COR-L47 (cell line): ENCODE measurements at regions not wholly inside any gene's neighbourhood (a gene's known extent, or its start where the extent isn't known, plus 50 kb on each side); places are given as distances from the start of the nearest gene placed in this dataset.

Experiments
- DNase-seq: peaks from one replicate; lab custom pipeline; 2025; lab: John Stamatoyannopoulos, UW

GRCh38 chr13:78978381-78978998 is 319.5 kb upstream of the OBI1 start:
- DNase-seq, result peak; percentile 71

- DNase-seq, result no peak
Observed at GRCh38 chr13:78977311-78977710, 318.4 kb upstream of the OBI1 start.

GRCh38 chr13:78976696-78977095 is 317.7 kb upstream of the OBI1 start:
- no peak for DNase-seq

- DNase-seq, result no peak
Observed at GRCh38 chr13:78972561-78972960, 313.6 kb upstream of the OBI1 start.

GRCh38 chr13:78971355-78972025 is 312.5 kb upstream of the OBI1 start:
- DNase-seq, result no peak

- no peak for DNase-seq
Observed at GRCh38 chr13:78960881-78961280, 301.9 kb upstream of the OBI1 start.

GRCh38 chr13:78958006-78958405 is 299.1 kb upstream of the OBI1 start:
- DNase-seq, result no peak

- no peak for DNase-seq
Observed at GRCh38 chr13:78940455-78941130, 281.6 kb upstream of the OBI1 start.

- no peak for DNase-seq
Observed at GRCh38 chr13:78934336-78934735, 275.4 kb upstream of the OBI1 start.

GRCh38 chr13:78915015-78915414 is 256.1 kb upstream of the OBI1 start:
- DNase-seq, result no peak

GRCh38 chr13:78913656-78914055 is 254.7 kb upstream of the OBI1 start:
- DNase-seq, result no peak

GRCh38 chr13:78910147-78910546 is 251.2 kb upstream of the OBI1 start:
- DNase-seq, result no peak

GRCh38 chr13:78909276-78909675 is 250.3 kb upstream of the OBI1 start:
- DNase-seq, result peak; percentile 37

- DNase-seq, result no peak
Observed at GRCh38 chr13:78907006-78907405, 248.1 kb upstream of the OBI1 start.

GRCh38 chr13:78897200-78897599 is 238.2 kb upstream of the OBI1 start:
- no peak for DNase-seq

GRCh38 chr13:78884571-78884970 is 225.6 kb upstream of the OBI1 start:
- DNase-seq, result no peak

- DNase-seq, result peak; percentile 88
Observed at GRCh38 chr13:78881751-78882150, 222.8 kb upstream of the OBI1 start.

- peak; percentile 57 for DNase-seq
Observed at GRCh38 chr13:78881054-78881453, 222.1 kb upstream of the OBI1 start.

GRCh38 chr13:78876915-78877549 is 218.1 kb upstream of the OBI1 start:
- no peak for DNase-seq

GRCh38 chr13:78875792-78876580 is 217.0 kb upstream of the OBI1 start:
- DNase-seq, result no peak

GRCh38 chr13:78868991-78869390 is 210.0 kb upstream of the OBI1 start:
- DNase-seq, result peak; percentile 35

GRCh38 chr13:78867655-78868054 is 208.7 kb upstream of the OBI1 start:
- no peak for DNase-seq
